Activated CD8-positive, alpha-beta memory T cell treated with anti-CD3 and anti-CD28 coated beads for 48 hours (primary cell): ENCODE measurements at regions not wholly inside any gene's neighbourhood (a gene's known extent, or its start where the extent isn't known, plus 50 kb on each side); places are given as distances from the start of the nearest gene placed in this dataset.

Experiments used
- DNase-seq, 3 experiments: peaks; one replicate each; pipeline ENCODE4 v3.0.0-alpha.2; 2020; ENCODE audit warnings: low read depth in 2 of 3, low spot score in 2 of 3

- DNase-seq: no peak
These were observed 52.1 kb upstream of the FREM1 start for GRCh38 chr9:14962193-14962882.

DNA sequence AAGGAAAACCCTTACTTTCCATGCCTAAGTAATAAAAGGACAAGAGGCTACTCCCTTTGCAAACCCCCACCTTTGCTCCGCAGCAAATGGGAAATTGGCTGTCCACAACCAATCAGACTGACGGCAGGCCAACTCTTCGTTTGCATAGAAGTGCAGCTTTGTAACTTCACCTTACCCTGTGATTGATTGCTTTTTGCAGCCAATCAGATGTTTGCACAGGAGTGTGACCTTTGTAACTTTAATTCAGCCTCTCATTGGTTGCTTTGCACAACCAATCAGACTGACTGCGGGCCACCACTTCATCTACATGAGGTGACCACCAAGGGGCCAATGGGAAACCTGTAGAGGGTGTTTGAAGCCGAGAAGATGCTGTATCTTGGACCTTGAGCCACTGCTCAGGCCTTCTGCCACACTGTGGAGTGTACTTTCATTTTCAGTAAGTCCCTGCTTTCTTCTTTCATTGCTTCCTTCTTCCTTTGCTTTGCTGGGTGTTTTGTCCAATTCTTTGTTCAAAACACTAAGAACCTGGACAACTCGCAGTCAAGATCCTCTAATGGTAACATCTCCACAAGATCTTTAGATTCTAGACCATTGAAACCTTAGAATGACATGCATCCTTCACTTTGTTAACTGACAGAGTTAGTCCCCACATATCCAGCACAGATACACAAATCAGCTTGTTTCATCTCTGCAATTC, 51.3 kb upstream of the FREM1 start:
- no peak for DNase-seq

- DNase-seq: no peak
These were observed 50.7 kb upstream of the FREM1 start for GRCh38 chr9:14960881-14961280.
